PC-9 (cell line): ENCODE measurements at regions not wholly inside any gene's neighbourhood (a gene's known extent, or its start where the extent isn't known, plus 50 kb on each side); places are given as distances from the start of the nearest gene placed in this dataset.

ENCODE experiments used
- CTCF ChIP-seq: fragments of 200-600 bp; sonication (generic); conservative IDR thresholded peaks from 2 replicates; pipeline ENCODE4 v1.6.1; 2017; ENCODE audit warnings: mixed run types, antibody characterized with exemption, mild to moderate bottlenecking, moderate library complexity
- EZH2 ChIP-seq: fragments of 200-600 bp; sonication (generic); IDR thresholded peaks from 2 replicates; pipeline ENCODE4 v1.8.0; 2017; ENCODE audit warnings: antibody characterized with exemption, low read depth

GRCh38 chr16:26204138-26204537 lies 512.4 kb downstream of the HS3ST4 start:
- TF ChIP-seq CTCF = no peak
- TF ChIP-seq EZH2 = no peak
